ENCODE measurements at regions not wholly inside any gene's neighbourhood (a gene's known extent, or its start where the extent isn't known, plus 50 kb on each side); places are given as distances from the start of the nearest gene placed in this dataset.
"Not testable (repeated sequence)": the region's sequence is repeated elsewhere in the genome, so short reads cannot be mapped to it uniquely, and the experiment has no call there.

GRCh38 chr20:30511322-30512030 is 746.0 kb upstream of the DEFB115 start:
- Histone ChIP-seq H3K9me3 (ENCODE audit: control insufficient read depth, insufficient read depth, low read depth, low read length) (no peaks in the 10 kb centered on the region), H2AFZ (ENCODE audit: low read length) (no peak overlapping the region), H3K27ac (ENCODE audit: insufficient read depth, low read length) (no peak overlapping the region), H3K4me1 (ENCODE audit: control insufficient read depth, extremely low read depth, insufficient read depth, low read length) (no peaks in the 10 kb centered on the region), H3K79me2 (ENCODE audit: control insufficient read depth, insufficient read depth, low read length) (no peaks in the 10 kb centered on the region), H3K4me2 (ENCODE audit: extremely low read depth, insufficient read depth, low read length) (no peak overlapping the region), H4K20me1 (ENCODE audit: control insufficient read depth, extremely low read depth, insufficient read depth, low read length) (no peaks in the 10 kb centered on the region), H3K9ac (ENCODE audit: insufficient read depth, low read length) (no peak overlapping the region), H3K36me3 (ENCODE audit: control insufficient read depth, insufficient read depth, low read length) (no peaks in the 10 kb centered on the region), H3K4me3 (replicated peaks in 1 of 4; ENCODE audit: control extremely low read depth in 1 of 4, insufficient read depth in 1 of 4, low read depth in 3 of 4, low read length in 4 of 4) (no peak overlapping the region), H3K27me3 (ENCODE audit: control insufficient read depth, insufficient read depth, low read length) (no peaks in the 10 kb centered on the region)
- no peak for TF ChIP-seq CTCF (conservative IDR thresholded peaks at IDR 0.05 in 1 of 2, IDR thresholded peaks at IDR 0.05 in 1 of 2; ENCODE audit: low read depth in 1 of 2, low read length in 2 of 2)
- TF ChIP-seq EZH2 (IDR thresholded peaks at IDR 0.05; ENCODE audit: low read length, missing control alignments) = no peak
- DNase-seq (ENCODE audit: low read depth in 2 of 2) = no peak

GRCh38 chr20:30513050-30513628 is 744.3 kb upstream of the DEFB115 start:
- Histone ChIP-seq H3K27ac (ENCODE audit: insufficient read depth, low read length) (no peak overlapping the region), H3K4me1 (ENCODE audit: control insufficient read depth, extremely low read depth, insufficient read depth, low read length) (no peaks in the 10 kb centered on the region), H3K36me3 (ENCODE audit: control insufficient read depth, insufficient read depth, low read length) (no peaks in the 10 kb centered on the region), H3K4me3 (replicated peaks in 1 of 4; ENCODE audit: control extremely low read depth in 1 of 4, insufficient read depth in 1 of 4, low read depth in 3 of 4, low read length in 4 of 4) (no peak overlapping the region), H2AFZ (ENCODE audit: low read length) (no peak overlapping the region), H3K9ac (ENCODE audit: insufficient read depth, low read length) (no peak overlapping the region), H3K27me3 (ENCODE audit: control insufficient read depth, insufficient read depth, low read length) (no peaks in the 10 kb centered on the region), H3K9me3 (ENCODE audit: control insufficient read depth, insufficient read depth, low read depth, low read length) (no peaks in the 10 kb centered on the region), H3K79me2 (ENCODE audit: control insufficient read depth, insufficient read depth, low read length) (no peaks in the 10 kb centered on the region), H3K4me2 (ENCODE audit: extremely low read depth, insufficient read depth, low read length) (no peak overlapping the region), H4K20me1 (ENCODE audit: control insufficient read depth, extremely low read depth, insufficient read depth, low read length) (no peaks in the 10 kb centered on the region)
- no peak for DNase-seq (ENCODE audit: low read depth in 2 of 2)
- no peak for TF ChIP-seq CTCF (conservative IDR thresholded peaks at IDR 0.05 in 1 of 2, IDR thresholded peaks at IDR 0.05 in 1 of 2; ENCODE audit: low read depth in 1 of 2, low read length in 2 of 2)
- TF ChIP-seq EZH2 (IDR thresholded peaks at IDR 0.05; ENCODE audit: low read length, missing control alignments) = no peak

GRCh38 chr20:30515915-30516314 is 741.5 kb upstream of the DEFB115 start:
- H3K4me2 ChIP-seq (ENCODE audit: extremely low read depth, insufficient read depth, low read length); H3K27ac ChIP-seq (ENCODE audit: insufficient read depth, low read length); H3K9me3 ChIP-seq (ENCODE audit: control insufficient read depth, insufficient read depth, low read depth, low read length); H4K20me1 ChIP-seq (ENCODE audit: control insufficient read depth, extremely low read depth, insufficient read depth, low read length); DNase-seq (ENCODE audit: low read depth in 2 of 2); H2AFZ ChIP-seq (ENCODE audit: low read length); H3K27me3 ChIP-seq (ENCODE audit: control insufficient read depth, insufficient read depth, low read length); H3K36me3 ChIP-seq (ENCODE audit: control insufficient read depth, insufficient read depth, low read length); H3K4me3 ChIP-seq (replicated peaks in 1 of 4; ENCODE audit: control extremely low read depth in 1 of 4, insufficient read depth in 1 of 4, low read depth in 3 of 4, low read length in 4 of 4); H3K9ac ChIP-seq (ENCODE audit: insufficient read depth, low read length); H3K4me1 ChIP-seq (ENCODE audit: control insufficient read depth, extremely low read depth, insufficient read depth, low read length); H3K79me2 ChIP-seq (ENCODE audit: control insufficient read depth, insufficient read depth, low read length): not testable (repeated sequence)

- H2AFZ ChIP-seq (ENCODE audit: low read length); H3K4me3 ChIP-seq (replicated peaks in 1 of 4; ENCODE audit: control extremely low read depth in 1 of 4, insufficient read depth in 1 of 4, low read depth in 3 of 4, low read length in 4 of 4); H3K36me3 ChIP-seq (ENCODE audit: control insufficient read depth, insufficient read depth, low read length); H3K9me3 ChIP-seq (ENCODE audit: control insufficient read depth, insufficient read depth, low read depth, low read length); H3K4me1 ChIP-seq (ENCODE audit: control insufficient read depth, extremely low read depth, insufficient read depth, low read length); H4K20me1 ChIP-seq (ENCODE audit: control insufficient read depth, extremely low read depth, insufficient read depth, low read length); H3K4me2 ChIP-seq (ENCODE audit: extremely low read depth, insufficient read depth, low read length); H3K27me3 ChIP-seq (ENCODE audit: control insufficient read depth, insufficient read depth, low read length); DNase-seq (ENCODE audit: low read depth in 2 of 2); H3K9ac ChIP-seq (ENCODE audit: insufficient read depth, low read length); H3K79me2 ChIP-seq (ENCODE audit: control insufficient read depth, insufficient read depth, low read length); H3K27ac ChIP-seq (ENCODE audit: insufficient read depth, low read length): not testable (repeated sequence)
Observed at GRCh38 chr20:30518906-30519305, 738.6 kb upstream of the DEFB115 start.

GRCh38 chr20:30521686-30522415 is 735.6 kb upstream of the DEFB115 start:
- not testable (repeated sequence) for H3K9me3 ChIP-seq (ENCODE audit: control insufficient read depth, insufficient read depth, low read depth, low read length); H3K9ac ChIP-seq (ENCODE audit: insufficient read depth, low read length); H2AFZ ChIP-seq (ENCODE audit: low read length); H3K79me2 ChIP-seq (ENCODE audit: control insufficient read depth, insufficient read depth, low read length); H4K20me1 ChIP-seq (ENCODE audit: control insufficient read depth, extremely low read depth, insufficient read depth, low read length); H3K36me3 ChIP-seq (ENCODE audit: control insufficient read depth, insufficient read depth, low read length); H3K4me2 ChIP-seq (ENCODE audit: extremely low read depth, insufficient read depth, low read length); DNase-seq (ENCODE audit: low read depth in 2 of 2); H3K4me1 ChIP-seq (ENCODE audit: control insufficient read depth, extremely low read depth, insufficient read depth, low read length); H3K27ac ChIP-seq (ENCODE audit: insufficient read depth, low read length); H3K27me3 ChIP-seq (ENCODE audit: control insufficient read depth, insufficient read depth, low read length); H3K4me3 ChIP-seq (replicated peaks in 1 of 4; ENCODE audit: control extremely low read depth in 1 of 4, insufficient read depth in 1 of 4, low read depth in 3 of 4, low read length in 4 of 4)

Data from fibroblast of lung (primary cell).